ENCODE measurements at regions not wholly inside any gene's neighbourhood (a gene's known extent, or its start where the extent isn't known, plus 50 kb on each side); places are given as distances from the start of the nearest gene placed in this dataset.
"Not testable (repeated sequence)": the region's sequence is repeated elsewhere in the genome, so short reads cannot be mapped to it uniquely, and the experiment has no call there.

GRCh38 chr1:218008296-218008695 lies 276.8 kb upstream of the RRP15 start:
- DNase-seq; intact Hi-C loops (cut with micrococcal nuclease); ATAC-seq: not testable (repeated sequence)

- DNase-seq; ATAC-seq; intact Hi-C loops (cut with micrococcal nuclease): not testable (repeated sequence)
Observed at GRCh38 chr1:218015106-218015505, 270.0 kb upstream of the RRP15 start.

GRCh38 chr1:218024211-218024720 lies 260.8 kb upstream of the RRP15 start:
- intact Hi-C loops (cut with micrococcal nuclease) = no loop called here
- DNase-seq = no peak
- no peak for ATAC-seq

- ATAC-seq = no peak
- intact Hi-C loops (cut with micrococcal nuclease) = no loop called here
- DNase-seq = no peak
Observed at GRCh38 chr1:218025454-218025853, 259.6 kb upstream of the RRP15 start.

GRCh38 chr1:218027152-218027551 lies 257.9 kb upstream of the RRP15 start:
- ATAC-seq (no peak), DNase-seq (no peak)
- intact Hi-C loops (cut with micrococcal nuclease) = no loop called here

- intact Hi-C loops (cut with micrococcal nuclease) = no loop called here
- ATAC-seq = no peak
- DNase-seq = no peak
Observed at GRCh38 chr1:218030846-218031245, 254.2 kb upstream of the RRP15 start.

GRCh38 chr1:218031901-218032300 lies 253.2 kb upstream of the RRP15 start:
- ATAC-seq (no peak), DNase-seq (no peak)
- intact Hi-C loops (cut with micrococcal nuclease) = no loop called here

GRCh38 chr1:218034468-218034867 lies 250.6 kb upstream of the RRP15 start:
- DNase-seq = no peak
- ATAC-seq = no peak
- intact Hi-C loops (cut with micrococcal nuclease) = no loop called here

- no peak for DNase-seq
- ATAC-seq = no peak
- intact Hi-C loops (cut with micrococcal nuclease) = no loop called here
Observed at GRCh38 chr1:218048828-218049420, 236.2 kb upstream of the RRP15 start.

GRCh38 chr1:218049641-218050040 lies 235.5 kb upstream of the RRP15 start:
- intact Hi-C loops (cut with micrococcal nuclease) = no loop called here
- DNase-seq (no peak), ATAC-seq (no peak)

GRCh38 chr1:218058730-218059129 lies 226.4 kb upstream of the RRP15 start:
- intact Hi-C loops (cut with micrococcal nuclease) = no loop called here
- ATAC-seq = no peak

GRCh38 chr1:218064426-218064825 lies 220.7 kb upstream of the RRP15 start:
- no peak for DNase-seq
- ATAC-seq = no peak
- intact Hi-C loops (cut with micrococcal nuclease) = no loop called here

More at GRCh38 chr1:218058730-218059129, 226.4 kb upstream of the RRP15 start:
- no peak for DNase-seq

- DNase-seq = no peak
- ATAC-seq = no peak
- intact Hi-C loops (cut with micrococcal nuclease) = no loop called here
Observed at GRCh38 chr1:218066332-218066731, 218.8 kb upstream of the RRP15 start.

GRCh38 chr1:218068241-218068640 lies 216.9 kb upstream of the RRP15 start:
- DNase-seq = no peak
- intact Hi-C loops (cut with micrococcal nuclease) = no loop called here
- no peak for ATAC-seq

GRCh38 chr1:218069180-218069579 lies 215.9 kb upstream of the RRP15 start:
- DNase-seq = no peak
- no peak for ATAC-seq
- intact Hi-C loops (cut with micrococcal nuclease) = no loop called here

- no peak for DNase-seq
- intact Hi-C loops (cut with micrococcal nuclease) = no loop called here
- ATAC-seq = no peak
Observed at GRCh38 chr1:218073062-218073461, 212.0 kb upstream of the RRP15 start.

- intact Hi-C loops (cut with micrococcal nuclease) = no loop called here
- ATAC-seq = no peak
- no peak for DNase-seq
Observed at GRCh38 chr1:218078916-218079315, 206.2 kb upstream of the RRP15 start.

GRCh38 chr1:218079347-218079746 lies 205.7 kb upstream of the RRP15 start:
- no peak for DNase-seq
- peak; percentile 11 for ATAC-seq
- intact Hi-C loops (cut with micrococcal nuclease) = no loop called here

- intact Hi-C loops (cut with micrococcal nuclease) = no loop called here
- ATAC-seq (no peak), DNase-seq (no peak)
Observed at GRCh38 chr1:218079820-218080219, 205.3 kb upstream of the RRP15 start.

GRCh38 chr1:218080863-218081262 lies 204.2 kb upstream of the RRP15 start:
- ATAC-seq (no peak), DNase-seq (no peak)

GRCh38 chr1:218081358-218081757 lies 203.7 kb upstream of the RRP15 start:
- intact Hi-C loops (cut with micrococcal nuclease) = no loop called here
- DNase-seq (no peak), ATAC-seq (no peak)

More at GRCh38 chr1:218080863-218081262, 204.2 kb upstream of the RRP15 start:
- intact Hi-C loops (cut with micrococcal nuclease) = no loop called here
